ENCODE measurements at regions not wholly inside any gene's neighbourhood (a gene's known extent, or its start where the extent isn't known, plus 50 kb on each side); places are given as distances from the start of the nearest gene placed in this dataset.

DNA sequence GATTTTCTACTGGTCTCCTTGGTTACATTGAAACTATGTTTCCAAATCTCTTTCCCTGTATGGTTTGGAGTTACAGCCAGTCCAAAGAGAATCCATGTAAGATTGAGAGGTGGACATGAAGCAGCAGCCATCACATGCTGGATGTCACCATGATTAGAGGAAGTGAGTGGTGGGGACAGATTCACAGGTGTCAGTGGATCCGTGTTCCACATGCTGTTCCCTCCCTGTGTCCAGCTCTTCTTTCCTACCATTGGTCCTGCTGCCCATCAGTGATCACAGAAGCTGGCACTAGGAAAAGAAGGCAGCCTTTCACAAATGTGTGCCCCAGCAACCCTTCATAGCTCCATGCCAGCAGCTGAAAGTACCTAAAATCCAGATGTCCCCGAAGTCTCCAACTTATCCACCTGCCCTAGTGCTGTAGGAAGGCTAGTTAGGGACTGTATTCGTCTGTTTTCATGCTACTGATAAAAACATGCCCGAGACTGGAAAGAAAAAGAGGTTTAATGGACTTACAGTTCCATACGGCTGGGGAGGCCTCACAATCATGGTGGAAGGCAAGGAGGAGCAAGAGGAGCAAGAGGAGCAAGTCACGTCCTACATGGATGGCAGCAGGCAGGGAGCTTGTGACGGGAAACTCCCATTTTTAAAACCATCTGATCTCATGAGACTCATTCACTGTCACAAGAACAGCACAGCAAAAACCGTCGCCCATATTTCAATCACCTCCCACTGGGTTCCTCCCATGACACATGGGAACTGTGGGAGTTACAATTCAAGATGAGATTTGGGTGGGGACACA, 207.5 kb downstream of the INSIG2 start:
- WGBS (ENCODE audit: low lambda C conversion rate, missing lambda C conversion rate) = 89% methylated on average over 9 of the region's 9 CpGs
- DNase-seq (ENCODE audit: low spot score) = no peak
- Histone ChIP-seq H3K27me3 (peaks cover 6% of the 10 kb centered on the region), H4K20me1 (ENCODE audit: insufficient read depth, poor library complexity, severe bottlenecking) (no peaks in the 10 kb centered on the region), H3K79me2 (no peaks in the 10 kb centered on the region), H3K9me3 (ENCODE audit: low read depth) (no peaks in the 10 kb centered on the region), H3K27ac (no peak overlapping the region), H3K9me2 (replicated peaks; ENCODE audit: insufficient read depth) (no peaks in the 10 kb centered on the region), H3K4me3 (no peak overlapping the region), H2AFZ (no peak overlapping the region), H3K4me2 (no peak overlapping the region), H3K4me1 (ENCODE audit: insufficient read depth) (peaks cover under 1% of the 10 kb centered on the region), H3K36me3 (replicated peaks; ENCODE audit: insufficient read depth, low read depth) (no peaks in the 10 kb centered on the region)
- no peak for TF ChIP-seq EZH2 (IDR thresholded peaks at IDR 0.05; ENCODE audit: borderline replicate concordance)
- TF ChIP-seq EZH2phosphoT487 (IDR thresholded peaks at IDR 0.05; ENCODE audit: low read depth, severe bottlenecking, unreplicated experiment) = no peak
- TF ChIP-seq, protein P1, sequence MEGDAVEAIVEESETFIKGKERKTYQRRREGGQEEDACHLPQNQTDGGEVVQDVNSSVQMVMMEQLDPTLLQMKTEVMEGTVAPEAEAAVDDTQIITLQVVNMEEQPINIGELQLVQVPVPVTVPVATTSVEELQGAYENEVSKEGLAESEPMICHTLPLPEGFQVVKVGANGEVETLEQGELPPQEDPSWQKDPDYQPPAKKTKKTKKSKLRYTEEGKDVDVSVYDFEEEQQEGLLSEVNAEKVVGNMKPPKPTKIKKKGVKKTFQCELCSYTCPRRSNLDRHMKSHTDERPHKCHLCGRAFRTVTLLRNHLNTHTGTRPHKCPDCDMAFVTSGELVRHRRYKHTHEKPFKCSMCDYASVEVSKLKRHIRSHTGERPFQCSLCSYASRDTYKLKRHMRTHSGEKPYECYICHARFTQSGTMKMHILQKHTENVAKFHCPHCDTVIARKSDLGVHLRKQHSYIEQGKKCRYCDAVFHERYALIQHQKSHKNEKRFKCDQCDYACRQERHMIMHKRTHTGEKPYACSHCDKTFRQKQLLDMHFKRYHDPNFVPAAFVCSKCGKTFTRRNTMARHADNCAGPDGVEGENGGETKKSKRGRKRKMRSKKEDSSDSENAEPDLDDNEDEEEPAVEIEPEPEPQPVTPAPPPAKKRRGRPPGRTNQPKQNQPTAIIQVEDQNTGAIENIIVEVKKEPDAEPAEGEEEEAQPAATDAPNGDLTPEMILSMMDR (IDR thresholded peaks at IDR 0.05; ENCODE audit: poor library complexity) = no peak

GRCh38 chr2:118294063-118294462, 205.8 kb downstream of the INSIG2 start:
- Histone ChIP-seq H3K4me2 (no peak overlapping the region), H3K36me3 (replicated peaks; ENCODE audit: insufficient read depth, low read depth) (no peaks in the 10 kb centered on the region), H3K4me3 (no peak overlapping the region), H3K9me2 (replicated peaks; ENCODE audit: insufficient read depth) (no peaks in the 10 kb centered on the region), H3K79me2 (no peaks in the 10 kb centered on the region), H3K27me3 (peaks cover 6% of the 10 kb centered on the region), H3K27ac (no peak overlapping the region), H2AFZ (no peak overlapping the region), H4K20me1 (ENCODE audit: insufficient read depth, poor library complexity, severe bottlenecking) (no peaks in the 10 kb centered on the region), H3K9me3 (ENCODE audit: low read depth) (no peaks in the 10 kb centered on the region), H3K4me1 (ENCODE audit: insufficient read depth) (peaks cover 3% of the 10 kb centered on the region)
- 100% methylated on average over 1 of the region's 1 CpG for WGBS (ENCODE audit: low lambda C conversion rate, missing lambda C conversion rate)
- DNase-seq (ENCODE audit: low spot score) = no peak
- no peak for TF ChIP-seq EZH2phosphoT487 (IDR thresholded peaks at IDR 0.05; ENCODE audit: low read depth, severe bottlenecking, unreplicated experiment)
- TF ChIP-seq, protein P1 (IDR thresholded peaks at IDR 0.05; ENCODE audit: poor library complexity) = no peak
- TF ChIP-seq EZH2 (IDR thresholded peaks at IDR 0.05; ENCODE audit: borderline replicate concordance) = no peak

GRCh38 chr2:118292991-118293390, 204.7 kb downstream of the INSIG2 start:
- no peaks in the 10 kb centered on the region for H3K79me2 ChIP-seq
- no peak overlapping the region for H3K4me3 ChIP-seq
- no peak overlapping the region for H3K4me2 ChIP-seq
- no peaks in the 10 kb centered on the region for H3K9me2 ChIP-seq (replicated peaks; ENCODE audit: insufficient read depth)
- H3K27me3 ChIP-seq = peaks cover 6% of the 10 kb centered on the region
- no peaks in the 10 kb centered on the region for H3K9me3 ChIP-seq (ENCODE audit: low read depth)
- no peak overlapping the region for H2AFZ ChIP-seq
- no peaks in the 10 kb centered on the region for H4K20me1 ChIP-seq (ENCODE audit: insufficient read depth, poor library complexity, severe bottlenecking)
- H3K4me1 ChIP-seq (ENCODE audit: insufficient read depth) = peaks cover 3% of the 10 kb centered on the region
- 75% methylated on average over 2 of the region's 2 CpGs for WGBS (ENCODE audit: low lambda C conversion rate, missing lambda C conversion rate)
- DNase-seq (ENCODE audit: low spot score) = no peak
- no peak overlapping the region for H3K27ac ChIP-seq
- TF ChIP-seq EZH2phosphoT487 (IDR thresholded peaks at IDR 0.05; ENCODE audit: low read depth, severe bottlenecking, unreplicated experiment) (no peak), EZH2 (IDR thresholded peaks at IDR 0.05; ENCODE audit: borderline replicate concordance) (no peak)
- TF ChIP-seq, protein P1 (IDR thresholded peaks at IDR 0.05; ENCODE audit: poor library complexity) = no peak
- H3K36me3 ChIP-seq (replicated peaks; ENCODE audit: insufficient read depth, low read depth) = no peaks in the 10 kb centered on the region

Measured in hepatocyte (in vitro differentiated cells).